ENCODE measurements at regions not wholly inside any gene's neighbourhood (a gene's known extent, or its start where the extent isn't known, plus 50 kb on each side); places are given as distances from the start of the nearest gene placed in this dataset.

GRCh38 chr2:237262838-237263771 is 150.9 kb downstream of the COL6A3 start:
- Histone ChIP-seq H3K4me1 (peaks cover 0 to 5% (median 0%) of the 10 kb centered on the region in 4 donors), H3K36me3 (no peaks in the 10 kb centered on the region), H3K27me3 (no peaks in the 10 kb centered on the region), H3K9me3 (no peaks in the 10 kb centered on the region), H3K27ac (no peak overlapping the region), H3K4me3 (no peak overlapping the region)
- no peak for TF ChIP-seq CTCF (IDR thresholded peaks at IDR 0.05)
- TF ChIP-seq POLR2A (IDR thresholded peaks at IDR 0.05), result no peak
- no peak for DNase-seq

GRCh38 chr2:237264480-237265219 is 149.3 kb downstream of the COL6A3 start:
- no peaks in the 10 kb centered on the region for H3K36me3 ChIP-seq
- no peak overlapping the region for H3K27ac ChIP-seq
- no peaks in the 10 kb centered on the region for H3K9me3 ChIP-seq
- H3K4me3 ChIP-seq, result no peak overlapping the region
- TF ChIP-seq POLR2A (IDR thresholded peaks at IDR 0.05) (no peak), CTCF (IDR thresholded peaks at IDR 0.05) (no peak)
- H3K27me3 ChIP-seq, result no peaks in the 10 kb centered on the region
- DNase-seq, result no peak
- H3K4me1 ChIP-seq, result no peaks in the 10 kb centered on the region

GRCh38 chr2:237268004-237268708 is 145.8 kb downstream of the COL6A3 start:
- Histone ChIP-seq H3K27ac (no peak overlapping the region), H3K4me1 (no peaks in the 10 kb centered on the region), H3K4me3 (no peak overlapping the region), H3K36me3 (no peaks in the 10 kb centered on the region), H3K27me3 (no peaks in the 10 kb centered on the region), H3K9me3 (no peaks in the 10 kb centered on the region)
- TF ChIP-seq CTCF (IDR thresholded peaks at IDR 0.05) (no peak), POLR2A (IDR thresholded peaks at IDR 0.05) (no peak)
- no peak for DNase-seq

GRCh38 chr2:237269138-237269875 is 144.7 kb downstream of the COL6A3 start:
- H3K4me1 ChIP-seq, result no peaks in the 10 kb centered on the region
- TF ChIP-seq CTCF (IDR thresholded peaks at IDR 0.05) (no peak), POLR2A (IDR thresholded peaks at IDR 0.05) (no peak)
- H3K27ac ChIP-seq, result no peak overlapping the region

GRCh38 chr2:237270520-237270919 is 143.4 kb downstream of the COL6A3 start:
- no peak overlapping the region for H3K27ac ChIP-seq
- H3K4me1 ChIP-seq, result no peaks in the 10 kb centered on the region

More at GRCh38 chr2:237269138-237269875, 144.7 kb downstream of the COL6A3 start:
- no peaks in the 10 kb centered on the region for H3K36me3 ChIP-seq
- H3K4me3 ChIP-seq, result no peak overlapping the region
- H3K27me3 ChIP-seq, result no peaks in the 10 kb centered on the region
- DNase-seq, result no peak
- no peaks in the 10 kb centered on the region for H3K9me3 ChIP-seq

More at GRCh38 chr2:237270520-237270919, 143.4 kb downstream of the COL6A3 start:
- H3K9me3 ChIP-seq, result no peaks in the 10 kb centered on the region
- H3K4me3 ChIP-seq, result no peak overlapping the region
- no peak for TF ChIP-seq CTCF (IDR thresholded peaks at IDR 0.05)
- no peak for TF ChIP-seq POLR2A (IDR thresholded peaks at IDR 0.05)
- H3K36me3 ChIP-seq, result no peaks in the 10 kb centered on the region
- no peaks in the 10 kb centered on the region for H3K27me3 ChIP-seq
- no peak for DNase-seq

All from Peyer's patch (tissue), 4 donors.